NOMO-1 (cell line): ENCODE measurements at regions not wholly inside any gene's neighbourhood (a gene's known extent, or its start where the extent isn't known, plus 50 kb on each side); places are given as distances from the start of the nearest gene placed in this dataset.
A peak's percentile ranks its signal among the peaks of the same experiment; 100 is the strongest.

Source experiments
- DNase-seq, 2 experiments: peaks; one replicate each; lab custom pipeline; 2025; ENCODE audit not compliant: unreplicated experiment in 2 of 2; lab: John Stamatoyannopoulos, UW

DNA sequence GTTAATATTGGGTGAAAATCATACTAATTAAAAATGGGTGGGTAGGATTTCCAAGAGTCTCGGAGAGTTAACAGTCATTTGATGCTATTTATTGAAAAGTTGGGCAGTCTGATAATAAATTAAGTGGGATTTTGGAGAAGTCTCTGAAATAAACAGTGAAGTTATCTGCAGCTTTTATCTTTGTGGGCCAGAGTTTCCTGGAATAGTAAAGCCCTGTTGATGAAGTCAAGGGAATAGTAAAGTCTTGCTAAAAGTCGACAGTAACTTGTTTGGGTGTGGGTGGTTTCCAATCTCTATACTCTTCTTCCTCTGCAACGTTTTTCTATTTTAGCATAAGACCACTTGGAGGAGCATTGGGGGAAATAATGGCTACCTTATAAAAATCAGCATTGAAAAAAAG is 493.6 kb downstream of the EPM2A start:
- no peak for DNase-seq

DNA sequence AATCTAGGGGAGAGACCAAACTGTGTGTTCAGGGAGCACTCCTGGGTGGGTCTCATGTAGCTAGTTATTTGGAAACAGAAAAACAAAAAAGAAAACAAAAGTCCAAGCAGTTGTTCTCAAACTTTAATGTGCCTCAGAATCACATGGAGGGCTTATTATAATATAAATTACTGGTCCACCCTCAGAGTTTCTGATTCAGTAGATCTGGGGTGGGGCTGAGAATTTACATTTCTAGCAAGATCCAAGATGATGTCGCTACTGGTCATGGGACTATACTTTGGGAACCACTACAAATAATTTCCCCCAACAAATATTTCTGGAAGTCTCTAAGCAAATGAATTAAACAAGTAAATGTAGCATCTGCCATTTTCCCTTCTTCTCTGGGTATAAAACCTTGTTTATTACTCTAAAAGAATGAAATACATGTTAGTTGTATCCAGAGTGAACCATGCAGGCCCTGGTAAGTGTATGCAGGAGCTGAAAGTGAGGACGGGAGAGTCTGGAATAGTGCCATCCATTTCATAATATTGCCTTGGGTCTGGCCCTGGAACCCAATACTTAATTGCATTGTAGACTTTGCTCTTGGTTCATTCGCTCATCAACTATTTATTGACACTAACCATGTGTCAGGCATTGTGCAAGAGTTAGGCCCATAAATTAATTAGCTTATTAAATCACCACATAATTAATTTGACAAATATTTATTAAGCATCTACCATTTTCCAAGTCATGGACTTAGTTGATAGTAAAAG is 490.8 kb downstream of the EPM2A start:
- no peak for DNase-seq

DNA sequence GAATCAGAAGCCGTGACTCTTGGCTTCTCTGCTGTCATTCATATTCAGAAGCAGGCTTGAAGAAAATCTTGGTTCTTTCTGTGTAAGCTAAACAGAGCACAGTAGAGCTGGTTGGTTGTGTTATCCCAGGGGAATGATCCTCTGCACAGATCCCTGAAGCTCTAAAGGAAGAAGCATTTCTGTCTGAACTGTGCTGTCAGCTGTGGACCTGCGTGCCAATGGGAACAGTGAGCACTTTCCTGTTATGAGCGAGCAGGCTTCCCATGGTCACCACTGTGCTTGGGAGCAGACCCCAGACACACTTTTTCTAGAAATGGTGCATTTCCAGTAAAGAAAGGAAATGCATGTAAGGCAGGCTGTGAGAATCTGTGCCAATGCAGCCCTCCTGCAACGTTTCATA is 490.2 kb downstream of the EPM2A start:
- no peak for DNase-seq

DNA sequence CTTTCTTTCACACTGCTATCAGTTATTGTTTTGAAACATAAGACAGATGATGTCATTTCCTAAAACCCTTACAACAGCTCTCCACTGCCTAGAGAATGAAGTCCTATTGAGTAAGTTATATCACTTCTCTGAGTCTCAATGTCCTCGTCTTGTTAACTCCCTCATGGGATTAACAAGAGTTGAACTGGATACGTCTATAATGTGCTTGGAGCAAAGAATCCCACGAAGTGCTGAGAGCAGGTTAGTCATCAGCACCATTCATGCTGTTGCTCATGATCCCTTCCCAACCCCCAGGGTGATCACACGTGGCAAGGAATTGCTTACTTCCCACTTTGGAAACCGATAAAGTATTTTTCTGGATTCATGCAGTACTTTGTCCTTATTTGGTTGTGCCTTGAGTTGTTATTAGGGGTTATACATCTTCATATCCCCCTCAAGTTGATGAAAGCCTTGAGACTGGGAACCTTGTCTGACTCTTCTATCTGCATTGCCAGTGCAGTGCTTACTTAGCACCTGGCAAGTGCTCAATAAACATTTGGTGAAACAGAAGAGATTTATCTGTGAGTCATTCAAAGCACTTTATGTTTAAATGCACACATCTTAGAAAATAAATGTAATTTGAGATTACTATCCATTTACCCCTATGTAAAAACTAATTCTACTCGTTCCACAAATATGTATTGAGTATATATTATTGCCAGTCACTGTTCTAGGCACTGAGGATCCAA is 487.5 kb downstream of the EPM2A start:
- peak; percentile 4 to 31 for DNase-seq

DNA sequence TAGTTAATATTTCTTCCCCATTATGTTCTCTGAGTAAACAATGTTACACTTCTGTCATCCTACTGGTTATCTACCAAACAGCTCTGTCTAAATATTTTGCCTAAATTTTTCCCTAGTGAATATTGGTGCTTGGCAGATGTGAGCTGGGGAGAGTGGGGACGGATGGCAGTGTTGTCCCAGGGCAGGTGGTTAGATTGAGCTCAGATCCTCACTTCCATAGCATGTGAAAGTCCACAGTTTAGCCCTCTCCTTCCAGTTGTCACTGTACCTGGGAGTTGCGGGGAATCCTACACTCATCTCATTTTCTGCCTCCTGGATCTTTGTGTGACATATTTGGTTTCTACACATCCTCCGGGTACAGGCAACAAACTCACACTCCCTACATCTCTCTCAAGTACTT is 484.9 kb downstream of the EPM2A start:
- no peak for DNase-seq

DNA sequence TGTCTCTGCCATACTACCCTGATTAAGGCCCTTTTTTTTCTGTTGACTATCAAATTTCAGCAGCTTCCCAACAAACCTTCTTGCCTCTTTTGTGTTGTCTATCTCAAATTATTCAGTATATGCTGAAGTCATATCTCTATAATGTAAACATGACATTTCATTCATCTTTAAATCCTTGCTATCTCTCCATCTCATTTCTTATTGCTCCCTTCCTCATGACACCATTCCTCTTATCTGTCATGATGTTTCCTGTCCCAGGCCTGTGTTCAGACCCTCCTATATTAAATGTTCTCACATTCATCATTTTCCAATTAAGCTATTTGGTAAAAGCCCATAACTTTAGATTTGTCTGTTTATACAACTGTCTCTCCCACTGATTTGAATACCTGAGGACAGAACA is 482.6 kb downstream of the EPM2A start:
- DNase-seq: no peak

DNA sequence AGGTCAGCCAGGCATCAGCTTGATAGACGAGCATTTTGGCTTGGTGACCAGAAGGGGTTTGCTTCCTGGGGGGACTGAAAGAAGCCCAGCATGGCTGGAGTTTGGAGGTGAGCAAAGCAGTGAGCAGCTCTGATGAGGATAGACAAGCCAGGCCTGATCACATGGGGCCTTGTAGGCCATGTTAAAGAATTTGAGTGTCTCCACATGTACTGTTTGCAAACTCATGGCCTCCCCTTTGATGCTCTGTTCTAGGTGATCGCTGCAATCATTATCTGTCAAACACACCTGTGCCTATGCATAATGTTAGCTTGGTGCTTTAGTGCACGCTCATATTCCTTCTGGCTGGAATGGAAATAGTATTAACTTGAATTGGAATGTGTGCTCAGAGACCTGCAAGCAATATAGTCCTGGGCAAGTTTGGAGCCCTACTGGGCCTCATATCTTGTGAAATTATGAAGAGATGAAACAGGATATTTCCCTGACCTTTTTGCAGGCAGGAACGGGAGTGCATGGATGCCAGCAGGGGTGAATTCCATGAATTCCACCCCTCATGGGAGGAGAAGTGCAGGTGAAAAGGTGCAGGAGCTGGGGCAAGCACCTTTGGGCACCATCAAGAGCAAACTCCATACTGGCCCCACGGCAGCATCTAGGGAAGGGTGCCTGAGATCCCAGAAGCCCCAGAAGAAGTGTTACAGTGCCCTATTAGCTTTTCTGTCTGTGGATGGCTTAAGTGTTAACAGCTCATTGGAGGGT is 480.5 kb downstream of the EPM2A start:
- no peak for DNase-seq

DNA sequence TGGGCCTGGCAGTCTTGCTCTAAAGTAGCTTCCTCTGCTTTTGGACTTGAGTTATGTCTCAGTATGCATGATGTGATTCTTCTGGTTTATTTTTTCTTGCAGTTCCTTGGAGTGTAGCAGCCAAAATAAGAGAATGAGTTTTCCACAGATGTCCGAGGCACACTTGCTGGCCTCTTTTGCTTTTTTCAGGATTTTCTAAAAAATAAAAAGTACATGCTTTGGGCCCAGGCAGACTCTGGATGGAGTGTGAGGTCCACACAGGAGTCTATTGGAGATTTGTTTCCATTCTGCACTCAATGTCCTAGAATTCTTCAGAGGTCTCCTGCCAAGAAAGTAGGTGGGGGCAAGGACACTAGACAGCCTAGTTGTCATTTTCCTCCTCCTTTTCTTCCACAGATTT is 477.6 kb downstream of the EPM2A start:
- DNase-seq: no peak

DNA sequence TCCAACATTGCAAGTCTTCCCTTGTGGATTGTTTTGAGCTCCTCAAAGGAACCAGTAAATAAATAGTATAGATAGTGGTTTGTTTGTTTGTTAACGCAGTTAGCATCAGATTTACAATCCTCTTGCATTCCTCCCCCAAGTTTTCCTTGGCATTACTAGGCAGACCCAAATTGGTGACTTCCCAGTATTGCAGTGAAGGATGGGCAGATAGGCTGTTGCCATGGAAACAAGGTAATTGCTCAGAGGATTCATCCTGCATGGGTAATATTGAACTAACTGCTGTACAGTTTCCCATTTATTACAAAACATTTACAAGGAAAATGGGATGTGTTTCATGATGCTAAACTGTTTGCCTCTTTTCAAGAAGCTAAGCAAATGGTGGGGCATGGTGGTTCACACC is 477.2 kb downstream of the EPM2A start:
- no peak for DNase-seq

DNA sequence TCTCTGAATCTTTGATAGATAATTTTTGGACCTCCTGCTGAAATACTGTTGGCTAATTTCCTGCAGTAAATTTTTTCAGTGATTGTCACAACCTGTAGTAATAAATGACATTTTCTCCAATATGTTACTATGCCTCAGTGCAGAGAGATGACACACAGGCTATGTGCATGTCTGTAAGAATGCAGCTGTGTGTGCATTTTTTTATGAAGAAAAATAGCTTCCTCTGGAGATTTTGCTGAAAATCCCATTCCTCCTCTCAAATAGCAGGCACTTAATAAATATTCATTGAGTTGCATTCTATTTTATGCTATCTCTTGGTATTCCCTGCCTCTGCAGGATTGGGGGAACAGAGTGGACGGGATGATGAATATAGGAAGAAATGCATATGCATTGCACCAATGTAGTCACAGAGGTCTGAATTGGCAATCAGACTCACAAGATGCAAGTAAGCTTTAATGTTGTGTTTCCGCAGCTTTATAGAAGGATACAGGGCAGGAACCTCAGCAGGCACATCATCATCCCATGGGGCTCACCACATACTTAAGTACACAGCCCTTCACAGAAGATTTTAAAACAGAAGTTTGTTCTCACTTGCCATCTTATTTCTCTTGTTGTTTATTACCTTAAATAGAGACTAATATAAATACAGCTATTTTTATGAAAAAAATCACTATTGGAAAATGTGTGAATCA is 474.7 kb downstream of the EPM2A start:
- DNase-seq: no peak

DNA sequence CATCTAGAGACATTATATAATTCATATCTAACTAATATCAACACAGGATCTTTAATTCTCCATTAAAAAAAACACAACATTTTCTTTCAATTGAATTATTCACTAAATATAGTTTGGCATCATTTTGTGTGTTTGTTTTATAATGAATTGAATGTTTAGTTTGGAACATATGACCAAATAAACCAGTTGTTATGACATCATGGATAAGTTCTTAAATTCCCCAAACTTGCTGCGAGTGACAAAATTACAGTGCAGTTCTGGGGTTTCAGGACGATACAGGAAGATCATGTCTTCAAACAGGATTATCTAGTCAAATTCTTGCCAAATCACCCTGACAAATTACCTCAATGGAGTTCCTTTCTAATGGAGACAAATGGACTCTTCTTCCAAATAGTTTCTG is 473.6 kb downstream of the EPM2A start:
- no peak for DNase-seq

DNA sequence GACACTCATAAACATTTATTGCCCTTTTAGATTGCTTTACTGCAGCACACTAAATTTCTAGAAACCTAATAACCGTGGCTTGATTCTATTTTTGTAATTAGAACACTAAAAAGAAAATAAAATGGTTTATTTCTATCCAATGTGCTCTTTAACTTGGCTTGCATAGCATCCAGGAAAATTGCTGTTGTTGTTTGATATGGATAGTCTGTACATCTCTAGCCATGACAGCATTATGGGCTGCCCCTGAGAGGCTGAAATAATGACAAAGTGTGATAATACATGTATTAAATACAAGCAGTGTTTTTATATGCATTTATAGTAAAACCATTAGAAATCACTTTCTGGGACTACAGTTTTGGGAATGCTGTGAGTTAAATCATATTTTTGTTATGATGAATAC is 472.5 kb downstream of the EPM2A start:
- no peak for DNase-seq

DNA sequence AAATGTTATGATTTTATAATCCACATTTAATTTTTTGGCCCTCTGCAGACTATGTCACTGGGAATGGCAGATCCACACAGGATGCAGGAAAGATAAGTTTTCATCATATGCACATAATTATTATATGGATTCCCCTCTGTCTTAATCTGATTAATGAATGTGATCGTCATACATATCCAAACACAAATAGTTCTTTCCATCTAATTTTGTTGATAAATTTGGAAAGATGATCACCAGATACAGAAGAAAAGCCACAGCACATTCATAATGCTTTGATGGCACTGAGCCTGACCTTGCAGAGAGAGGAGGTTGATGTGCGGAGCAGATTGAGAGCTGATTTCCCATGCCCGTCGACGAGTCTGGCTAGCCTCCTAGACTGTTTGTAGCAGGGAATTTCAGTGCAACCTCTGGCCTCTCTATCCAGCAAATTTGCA is 471.5 kb downstream of the EPM2A start:
- no peak for DNase-seq

DNA sequence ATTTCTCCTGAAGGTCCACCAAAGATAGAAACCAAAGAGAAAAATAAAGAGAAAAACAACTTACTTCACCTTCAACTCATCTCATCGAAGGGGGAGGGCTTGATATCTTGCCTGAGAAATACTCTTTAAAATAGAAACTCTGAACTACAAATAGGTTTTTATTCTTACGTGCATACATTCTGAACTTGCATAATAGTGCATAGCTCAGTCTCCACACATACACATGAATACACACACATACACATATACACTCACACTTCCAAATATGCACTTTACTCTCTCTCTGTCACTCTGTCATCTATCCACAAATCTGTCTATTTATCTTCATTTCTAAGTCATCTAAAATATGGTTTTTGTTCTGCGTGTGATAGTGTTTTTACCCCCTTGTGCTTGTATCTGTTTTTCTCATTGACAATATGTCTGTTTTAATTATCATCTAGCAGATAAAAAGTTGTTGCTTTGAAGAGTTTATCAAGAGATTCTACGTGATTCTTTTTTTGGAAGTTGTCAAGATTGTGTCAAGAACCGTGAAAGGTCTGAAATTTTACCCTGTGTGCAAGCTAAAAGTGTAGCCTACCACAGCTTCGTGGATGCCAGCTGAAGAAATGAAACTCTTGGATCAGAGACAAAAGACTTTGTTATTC is 468.8 kb downstream of the EPM2A start:
- DNase-seq: no peak

DNA sequence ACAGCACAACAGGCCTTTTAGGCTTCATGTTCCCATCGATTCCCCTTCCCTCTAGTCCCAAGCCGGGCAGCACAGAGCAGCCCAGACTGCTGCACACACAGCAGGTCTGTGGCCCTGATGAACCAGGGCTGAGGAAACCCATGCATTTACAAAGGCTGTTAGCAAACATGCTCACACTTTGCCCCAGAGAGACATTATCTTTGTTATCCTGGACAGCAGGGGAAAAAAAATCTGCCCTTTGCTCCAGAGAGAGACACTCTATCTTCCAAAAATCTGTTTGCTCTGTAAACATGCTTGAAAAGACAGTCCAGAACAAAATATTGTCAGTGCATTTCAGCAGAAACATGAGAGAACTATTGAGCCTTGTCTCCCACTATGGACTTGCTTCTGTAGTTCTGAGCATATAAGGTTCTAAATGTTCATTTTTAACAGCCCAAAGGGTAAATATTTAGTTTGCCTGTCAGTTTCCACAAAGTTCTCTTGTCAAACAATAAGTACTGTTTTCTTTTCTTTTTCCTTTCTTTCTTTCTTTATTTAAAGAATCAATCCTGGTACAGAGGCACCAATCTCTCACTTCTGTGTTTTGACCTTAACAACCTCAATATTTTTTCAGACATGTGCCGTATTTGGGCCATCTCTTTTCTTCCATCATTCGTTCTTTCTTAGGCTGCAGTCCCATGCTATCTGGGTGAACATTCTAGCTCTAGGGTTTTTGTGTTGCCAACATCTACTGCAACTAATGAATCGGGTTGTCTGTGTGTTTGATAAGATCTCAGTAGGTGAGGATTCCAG is 468.0 kb downstream of the EPM2A start:
- no peak for DNase-seq

DNA sequence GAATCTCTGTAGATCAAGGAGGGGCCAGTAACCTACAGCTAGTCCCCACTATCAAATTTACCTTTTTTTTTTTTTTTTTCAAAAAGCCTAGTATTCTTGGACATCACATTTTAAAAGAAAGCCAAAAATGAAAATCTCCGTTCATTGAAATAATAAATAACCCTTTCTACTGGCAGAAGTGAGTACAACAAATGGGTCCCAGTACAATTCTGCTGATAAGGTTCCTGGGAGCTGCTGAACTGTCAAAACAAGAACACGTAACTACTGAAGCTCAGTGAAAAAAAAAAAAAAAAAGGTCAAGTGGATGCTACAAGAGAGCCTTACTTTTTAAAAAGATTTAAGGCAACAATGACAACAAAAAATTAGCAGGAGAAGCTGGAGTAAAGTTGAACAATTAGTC is 464.9 kb downstream of the EPM2A start:
- no peak for DNase-seq

DNA sequence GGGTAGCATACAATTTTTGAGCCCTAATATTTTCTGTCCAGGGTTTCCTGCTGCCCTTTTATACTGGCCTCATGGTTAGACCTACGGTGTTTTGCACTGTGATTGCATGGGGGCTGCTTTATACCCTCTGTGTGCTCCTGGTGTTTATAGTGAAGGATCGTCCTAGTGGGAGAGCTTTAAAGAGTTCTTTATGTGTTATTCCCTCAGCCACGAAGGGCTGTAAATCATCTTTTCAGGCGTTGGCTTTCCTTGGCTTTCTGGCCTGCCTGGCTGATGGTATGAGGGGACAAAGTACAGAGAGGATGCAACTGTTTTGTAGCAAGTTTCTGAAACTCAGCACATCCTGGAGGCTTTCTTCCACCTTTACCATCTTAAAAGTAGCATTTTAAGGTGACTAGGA is 464.3 kb downstream of the EPM2A start:
- DNase-seq: no peak

DNA sequence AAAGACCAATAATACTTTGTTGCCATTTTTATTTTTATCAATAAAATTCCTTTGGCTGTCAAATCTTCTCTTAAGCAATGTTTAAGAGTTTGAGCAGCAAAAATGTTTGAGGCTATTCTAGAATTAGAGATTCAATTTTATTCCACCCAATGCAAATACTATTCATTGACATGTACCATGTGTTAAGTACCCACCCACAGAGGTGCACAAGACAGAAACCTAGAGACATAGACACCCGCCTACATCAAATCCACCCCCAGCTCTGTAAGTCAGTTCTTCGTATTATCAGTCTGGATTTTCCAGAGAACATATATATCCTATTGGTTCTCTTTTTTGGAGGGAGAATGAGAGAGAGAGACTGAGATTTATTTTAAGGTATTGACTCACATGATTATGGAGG is 463.7 kb downstream of the EPM2A start:
- DNase-seq: no peak

DNA sequence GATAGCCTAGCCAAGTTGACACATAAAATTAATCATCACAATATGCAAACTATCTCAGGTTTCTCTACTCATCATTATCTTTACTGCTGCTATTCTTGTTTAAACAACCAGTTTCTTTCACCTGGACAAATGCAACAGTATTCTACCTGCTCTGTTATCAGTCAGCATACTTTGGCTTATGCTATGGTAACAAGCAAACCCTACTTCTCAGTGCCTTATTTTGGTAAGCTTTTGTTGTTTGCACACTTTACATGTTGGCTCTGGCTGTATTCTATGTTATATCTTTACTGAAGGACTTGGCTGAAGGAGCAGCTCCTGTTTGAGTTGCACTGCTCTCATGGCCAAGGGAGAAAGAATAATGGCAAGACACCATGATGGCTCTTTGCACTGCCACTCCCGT is 463.1 kb downstream of the EPM2A start:
- no peak for DNase-seq

DNA sequence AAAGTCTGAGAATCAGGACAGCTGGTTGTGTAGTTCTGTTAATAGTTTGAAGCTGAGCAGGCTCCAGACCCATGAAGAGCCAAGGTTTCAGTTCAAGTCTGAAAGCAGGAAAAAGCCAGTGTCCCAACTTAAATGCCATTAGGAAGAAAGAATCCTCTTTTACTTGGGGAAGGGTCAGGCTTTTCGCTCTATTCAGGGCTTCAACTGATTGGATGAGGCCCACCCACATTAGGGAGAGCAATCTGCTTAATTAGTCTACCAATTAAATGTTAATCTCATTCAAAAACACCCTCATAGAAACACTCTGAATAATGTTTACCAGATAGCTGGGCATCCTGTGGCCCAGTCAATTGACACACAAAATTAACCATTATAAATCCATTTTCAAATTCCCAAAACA is 462.2 kb downstream of the EPM2A start:
- no peak for DNase-seq
